PC-3 (cell line): ENCODE measurements at regions not wholly inside any gene's neighbourhood (a gene's known extent, or its start where the extent isn't known, plus 50 kb on each side); places are given as distances from the start of the nearest gene placed in this dataset.

Source experiments
- ATAC-seq: fragments of 200-7000 bp; cut with Tn5 transposase; 2 replicates; pipeline ENCODE4 v1.9.1; 2020; ENCODE audit warnings: mild to moderate bottlenecking, moderate library complexity
- BruUV-seq: library from RNA; stranded (reverse); fragments of 400-500 nt; replicated peaks from 2 replicates; lab custom pipeline; 2021; lab: Mats Ljungman, UMichigan
- CTCF ChIA-PET: fragments of 300-600 bp; sonication (Branson Sonifier 250); formaldehyde crosslinking; loops from one replicate; lab custom pipeline; 2022; ENCODE audit warnings: antibody characterized with exemption; lab: Charles Lee
- POLR2A ChIA-PET: fragments of 300-600 bp; sonication (Branson Sonifier 250); formaldehyde crosslinking; loops from one replicate; lab custom pipeline; 2022; ENCODE audit warnings: antibody characterized with exemption; ENCODE audit not compliant: unreplicated experiment; lab: Charles Lee
- DNase-seq: peaks from one replicate; pipeline ENCODE4 v3.0.0-alpha.2; 2015
- H2AFZ ChIP-seq: fragments of 300-600 bp; sonication (generic); 2 replicates; pipeline ENCODE4 v1.6.0; 2016; ENCODE audit warnings: antibody characterized with exemption, low read length
- H3F3A ChIP-seq: fragments of 300-600 bp; sonication (generic); one replicate; pipeline ENCODE4 v1.6.0; 2017; ENCODE audit warnings: antibody characterized with exemption, low read length, control low read depth, mild to moderate bottlenecking; ENCODE audit not compliant: unreplicated experiment
- H3K27ac ChIP-seq: fragments of 300-600 bp; sonication (generic); 2 replicates; pipeline ENCODE4 v1.5.1; 2016; ENCODE audit warnings: mild to moderate bottlenecking, low read length
- H3K27me3 ChIP-seq: fragments of 300-600 bp; sonication (generic); 2 replicates; pipeline ENCODE4 v1.6.1; 2016; ENCODE audit warnings: low read length, mixed read lengths
- H3K36me3 ChIP-seq: fragments of 300-600 bp; sonication (generic); 2 replicates; pipeline ENCODE4 v1.6.1; 2016; ENCODE audit warnings: low read depth, mixed run types, low read length, mixed read lengths
- H3K4me1 ChIP-seq: fragments of 300-600 bp; sonication (generic); 2 replicates; pipeline ENCODE4 v1.5.1; 2016; ENCODE audit warnings: low read length; ENCODE audit not compliant: insufficient read depth
- H3K4me2 ChIP-seq: fragments of 300-600 bp; sonication (generic); 2 replicates; pipeline ENCODE4 v1.6.0; 2016; ENCODE audit warnings: low read length
- H3K4me3 ChIP-seq: fragments of 300-600 bp; sonication (generic); 2 replicates; pipeline ENCODE4 v1.5.1; 2016; ENCODE audit warnings: mild to moderate bottlenecking, low read length, mixed read lengths
- H3K79me2 ChIP-seq: fragments of 300-600 bp; sonication (generic); 2 replicates; pipeline ENCODE4 v1.6.1; 2017; ENCODE audit warnings: low read length, mixed read lengths
- H3K9ac ChIP-seq: fragments of 300-600 bp; sonication (generic); 2 replicates; pipeline ENCODE4 v1.6.0; 2016; ENCODE audit warnings: mild to moderate bottlenecking, low read length
- H3K9me2 ChIP-seq: fragments of 300-600 bp; sonication (generic); replicated peaks from 2 replicates; pipeline ENCODE4 v1.6.1; 2016; ENCODE audit warnings: mixed run types, low read length, mixed read lengths
- H3K9me3 ChIP-seq: fragments of 300-600 bp; sonication (generic); 2 replicates; pipeline ENCODE4 v1.6.1; 2016; ENCODE audit warnings: low read length, mixed read lengths
- H4K20me1 ChIP-seq: fragments of 300-600 bp; sonication (generic); 2 replicates; pipeline ENCODE4 v1.6.1; 2016; ENCODE audit warnings: low read length, mixed read lengths
- CTCF ChIP-seq: fragments of 300-600 bp; sonication (generic); conservative IDR thresholded peaks from 2 replicates; pipeline ENCODE4 v1.5.1; 2017; ENCODE audit warnings: antibody characterized with exemption, low read depth, mild to moderate bottlenecking, low read length
- EZH2 ChIP-seq: fragments of 300-600 bp; sonication (generic); IDR thresholded peaks from one replicate; pipeline ENCODE4 v1.6.1; 2017; ENCODE audit warnings: antibody characterized with exemption, mild to moderate bottlenecking, low read length; ENCODE audit not compliant: unreplicated experiment
- EZH2phosphoT487 ChIP-seq: fragments of 300-600 bp; sonication (generic); IDR thresholded peaks from 2 replicates; pipeline ENCODE4 v1.6.1; 2018; ENCODE audit warnings: mild to moderate bottlenecking, antibody characterized with exemption, low read length, borderline replicate concordance
- intact Hi-C: fragments of 100-400 bp; cut with micrococcal nuclease; formaldehyde crosslinking; loops from 2 replicates; pipeline ENCODE4 v1.9.0; 2023

- no TSS peak for BruUV-seq
- no peak overlapping the region for H3K4me3 ChIP-seq
- no peaks in the 10 kb centered on the region for H3K27me3 ChIP-seq
- H3F3A ChIP-seq = no peaks in the 10 kb centered on the region
- intact Hi-C loops = no loop called here
- H3K27ac ChIP-seq = no peak overlapping the region
- TF ChIP-seq CTCF (no peak), EZH2 (no peak), EZH2phosphoT487 (no peak)
- H3K4me1 ChIP-seq = peaks cover 16% of the 10 kb centered on the region
- no peak for ATAC-seq
- DNase-seq = no peak
- no peak overlapping the region for H3K4me2 ChIP-seq
- no peaks in the 10 kb centered on the region for H3K9me3 ChIP-seq
- H3K79me2 ChIP-seq = no peaks in the 10 kb centered on the region
- no peaks in the 10 kb centered on the region for H3K36me3 ChIP-seq
- H3K9ac ChIP-seq = no peak overlapping the region
- POLR2A ChIA-PET = no interaction called here
- CTCF ChIA-PET = interaction anchor here (0.7 kb wide), 1 partner anchor 1230 kb away, joined by 5 read pairs; no protein-coding TSS in a partner anchor
- no peaks in the 10 kb centered on the region for H4K20me1 ChIP-seq
- H2AFZ ChIP-seq = no peak overlapping the region
- no peaks in the 10 kb centered on the region for H3K9me2 ChIP-seq
Observed at GRCh38 chr6:21985904-21986303, 310.9 kb downstream of the PRL start.

GRCh38 chr6:21986703-21987102 is 310.1 kb downstream of the PRL start:
- no peaks in the 10 kb centered on the region for H3K9me2 ChIP-seq
- TF ChIP-seq EZH2 (no peak), CTCF (no peak), EZH2phosphoT487 (no peak)
- peaks cover 16% of the 10 kb centered on the region for H3K4me1 ChIP-seq
- H3K79me2 ChIP-seq = no peaks in the 10 kb centered on the region
- H4K20me1 ChIP-seq = no peaks in the 10 kb centered on the region
- H3K27me3 ChIP-seq = no peaks in the 10 kb centered on the region
- peak overlapping the region; percentile 46; the same call in 1 of the 2 replicates for H2AFZ ChIP-seq
- no peaks in the 10 kb centered on the region for H3K36me3 ChIP-seq
- no peaks in the 10 kb centered on the region for H3F3A ChIP-seq
- H3K9ac ChIP-seq = no peak overlapping the region
- DNase-seq (no peak), ATAC-seq (no peak)
- no TSS peak for BruUV-seq
- peak overlapping the region; percentile 45 for H3K4me2 ChIP-seq
- CTCF ChIA-PET = no interaction called here
- H3K27ac ChIP-seq = no peak overlapping the region
- intact Hi-C loops = no loop called here
- H3K9me3 ChIP-seq = no peaks in the 10 kb centered on the region
- POLR2A ChIA-PET = no interaction called here
- no peak overlapping the region for H3K4me3 ChIP-seq

GRCh38 chr6:21987501-21987957 is 309.3 kb downstream of the PRL start:
- Histone ChIP-seq H3K36me3 (no peaks in the 10 kb centered on the region), H3K79me2 (no peaks in the 10 kb centered on the region), H3K27ac (peak overlapping the region; percentile 29), H4K20me1 (no peaks in the 10 kb centered on the region), H3K4me2 (peak overlapping the region; percentile 45), H3K9me3 (no peaks in the 10 kb centered on the region), H3K9ac (peak overlapping the region; percentile 5; the same call in 1 of the 2 replicates), H3K27me3 (no peaks in the 10 kb centered on the region), H3K4me1 (peaks cover 24% of the 10 kb centered on the region), H2AFZ (peak overlapping the region; percentile 46), H3F3A (no peaks in the 10 kb centered on the region), H3K4me3 (peak overlapping the region; percentile 4; the same call in 1 of the 2 replicates), H3K9me2 (no peaks in the 10 kb centered on the region)
- intact Hi-C loops = no loop called here
- ATAC-seq = peak; percentile 58
- no TSS peak for BruUV-seq
- peak; percentile 75 for DNase-seq
- POLR2A ChIA-PET = no interaction called here
- CTCF ChIA-PET = no interaction called here
- no peak for TF ChIP-seq CTCF
- TF ChIP-seq EZH2phosphoT487 = no peak
- TF ChIP-seq EZH2 = no peak
